Loucy (cell line): ENCODE measurements at regions not wholly inside any gene's neighbourhood (a gene's known extent, or its start where the extent isn't known, plus 50 kb on each side); places are given as distances from the start of the nearest gene placed in this dataset.

Experiments
- H2AFZ ChIP-seq: fragments of 200-600 bp; sonication (generic); 2 replicates; pipeline ENCODE4 v1.6.0; 2016; ENCODE audit warnings: antibody characterized with exemption, mild to moderate bottlenecking, low read length, moderate library complexity
- H3F3A ChIP-seq: fragments of 200-600 bp; 2 replicates; pipeline ENCODE4 v1.6.0; 2016; ENCODE audit warnings: antibody characterized with exemption, low read depth, mild to moderate bottlenecking
- H3K27me3 ChIP-seq: fragments of 200-600 bp; sonication (generic); 2 replicates; pipeline ENCODE4 v1.6.1; 2014; ENCODE audit warnings: low read length, mild to moderate bottlenecking; ENCODE audit not compliant: insufficient read depth, poor library complexity, severe bottlenecking
- H3K36me3 ChIP-seq: fragments of 200-600 bp; sonication (generic); 2 replicates; pipeline ENCODE4 v1.6.1; 2016; ENCODE audit warnings: low read length; ENCODE audit not compliant: insufficient read depth
- H3K4me1 ChIP-seq: fragments of 200-600 bp; sonication (generic); 2 replicates; pipeline ENCODE4 v1.5.1; 2014; ENCODE audit warnings: low read length, mild to moderate bottlenecking; ENCODE audit not compliant: insufficient read depth, poor library complexity, severe bottlenecking
- H3K4me2 ChIP-seq: fragments of 200-600 bp; sonication (generic); 2 replicates; pipeline ENCODE4 v1.6.0; 2014; ENCODE audit warnings: antibody characterized with exemption, low read length, low read depth, mild to moderate bottlenecking; ENCODE audit not compliant: poor library complexity, severe bottlenecking
- H3K4me3 ChIP-seq: fragments of 200-600 bp; sonication (generic); 2 replicates; pipeline ENCODE4 v1.5.1; 2014; ENCODE audit warnings: low read length, mild to moderate bottlenecking, mixed read lengths; ENCODE audit not compliant: poor library complexity, severe bottlenecking
- H3K79me2 ChIP-seq: fragments of 200-600 bp; sonication (generic); 2 replicates; pipeline ENCODE4 v1.6.1; 2014; ENCODE audit warnings: low read length; ENCODE audit not compliant: insufficient read depth
- H3K9ac ChIP-seq: fragments of 200-600 bp; sonication (generic); 2 replicates; pipeline ENCODE4 v1.6.0; 2014; ENCODE audit warnings: mild to moderate bottlenecking, low read depth, low read length, moderate library complexity; ENCODE audit not compliant: poor library complexity, severe bottlenecking
- H3K9me2 ChIP-seq: fragments of 200-600 bp; sonication (generic); replicated peaks from 2 replicates; pipeline ENCODE4 v1.6.1; 2016; ENCODE audit warnings: low read depth, low read length, mixed read lengths
- H3K9me3 ChIP-seq: fragments of 200-600 bp; sonication (generic); 2 replicates; pipeline ENCODE4 v1.6.1; 2014; ENCODE audit warnings: mild to moderate bottlenecking, antibody characterized with exemption, low read length, low read depth; ENCODE audit not compliant: insufficient read depth
- H4K20me1 ChIP-seq: fragments of 200-600 bp; sonication (generic); 2 replicates; pipeline ENCODE4 v1.6.0; 2014; ENCODE audit warnings: antibody characterized with exemption, low read length, mild to moderate bottlenecking; ENCODE audit not compliant: insufficient read depth, poor library complexity, severe bottlenecking
- CTCF ChIP-seq: fragments of 200-600 bp; sonication (generic); conservative IDR thresholded peaks from 2 replicates; pipeline ENCODE4 v1.5.1; 2014; ENCODE audit warnings: mild to moderate bottlenecking, antibody characterized with exemption, low read length
- EZH2phosphoT487 ChIP-seq: fragments of 200-600 bp; IDR thresholded peaks from 2 replicates; pipeline ENCODE4 v1.6.1; 2018; ENCODE audit warnings: antibody characterized with exemption, mild to moderate bottlenecking, moderate library complexity, borderline replicate concordance

- no peak overlapping the region for H3K9ac ChIP-seq
- H3K9me3 ChIP-seq, result no peaks in the 10 kb centered on the region
- no peak overlapping the region for H2AFZ ChIP-seq
- H3K9me2 ChIP-seq, result no peaks in the 10 kb centered on the region
- H4K20me1 ChIP-seq, result no peaks in the 10 kb centered on the region
- no peak overlapping the region for H3K4me2 ChIP-seq
- no peak overlapping the region for H3K4me3 ChIP-seq
- H3K27me3 ChIP-seq, result no peaks in the 10 kb centered on the region
- H3K79me2 ChIP-seq, result no peaks in the 10 kb centered on the region
- H3F3A ChIP-seq, result 0 out of 2 replicates have a peak, but pooled peaks cover under 1% of the 10 kb centered on the region
- no peak for TF ChIP-seq CTCF
- peaks cover 38% of the 10 kb centered on the region for H3K4me1 ChIP-seq
- H3K36me3 ChIP-seq, result no peaks in the 10 kb centered on the region
Observed at GRCh38 chr2:187995556-187995955, 296.1 kb upstream of the GULP1 start.

- no peak overlapping the region for H3K9ac ChIP-seq
Observed at GRCh38 chr2:187996630-187997029, 295.0 kb upstream of the GULP1 start.

GRCh38 chr2:188000189-188000588 lies 291.5 kb upstream of the GULP1 start:
- no peaks in the 10 kb centered on the region for H3K9me3 ChIP-seq
- H3F3A ChIP-seq, result no peaks in the 10 kb centered on the region
- no peak for TF ChIP-seq EZH2phosphoT487
- no peak for TF ChIP-seq CTCF
- H3K36me3 ChIP-seq, result no peaks in the 10 kb centered on the region
- H3K9ac ChIP-seq, result no peak overlapping the region
- H2AFZ ChIP-seq, result no peak overlapping the region
- no peak overlapping the region for H3K4me3 ChIP-seq
- no peaks in the 10 kb centered on the region for H3K27me3 ChIP-seq
- H3K4me1 ChIP-seq, result peaks cover under 1% of the 10 kb centered on the region
- H3K4me2 ChIP-seq, result no peak overlapping the region
- H3K79me2 ChIP-seq, result no peaks in the 10 kb centered on the region
- H4K20me1 ChIP-seq, result no peaks in the 10 kb centered on the region
- H3K9me2 ChIP-seq, result no peaks in the 10 kb centered on the region

More at GRCh38 chr2:187996630-187997029, 295.0 kb upstream of the GULP1 start:
- no peak overlapping the region for H3K4me2 ChIP-seq
- no peaks in the 10 kb centered on the region for H3K9me3 ChIP-seq
- H2AFZ ChIP-seq, result no peak overlapping the region
- no peaks in the 10 kb centered on the region for H4K20me1 ChIP-seq
- no peak overlapping the region for H3K4me3 ChIP-seq
- no peaks in the 10 kb centered on the region for H3K36me3 ChIP-seq
- H3K79me2 ChIP-seq, result no peaks in the 10 kb centered on the region
- no peaks in the 10 kb centered on the region for H3K27me3 ChIP-seq
- H3K4me1 ChIP-seq, result peaks cover 28% of the 10 kb centered on the region
- no peaks in the 10 kb centered on the region for H3F3A ChIP-seq
- H3K9me2 ChIP-seq, result no peaks in the 10 kb centered on the region
- no peak for TF ChIP-seq EZH2phosphoT487
- TF ChIP-seq CTCF, result no peak
